RWPE1 (cell line): ENCODE measurements at regions not wholly inside any gene's neighbourhood (a gene's known extent, or its start where the extent isn't known, plus 50 kb on each side); places are given as distances from the start of the nearest gene placed in this dataset.

ENCODE experiments used
- CTCF ChIA-PET: fragments of 350-600 bp; sonication (Branson Sonifier 250); formaldehyde crosslinking; extraction: SDS; loops from one replicate; lab custom pipeline; 2021; lab: Yijun Ruan, JAX
- POLR2A ChIA-PET: fragments of 400-600 bp; formaldehyde crosslinking; extraction: SDS; loops from one replicate; lab custom pipeline; 2020; ENCODE audit warnings: antibody characterized with exemption; ENCODE audit not compliant: low non-redundant PET; lab: Yijun Ruan, JAX
- DNase-seq: peaks from one replicate; pipeline ENCODE4 v3.0.0; 2012; ENCODE audit warnings: low spot score
- H3K27ac ChIP-seq: fragments of 450-650 bp; 2 replicates; pipeline ENCODE4 v1.5.1; 2017
- TF ChIP-seq, protein P1 (sequence below): fragments of 450-650 bp; conservative IDR thresholded peaks from 2 replicates; pipeline ENCODE4 v1.5.1; 2017; ENCODE audit warnings: low read depth, mild to moderate bottlenecking

DNA sequence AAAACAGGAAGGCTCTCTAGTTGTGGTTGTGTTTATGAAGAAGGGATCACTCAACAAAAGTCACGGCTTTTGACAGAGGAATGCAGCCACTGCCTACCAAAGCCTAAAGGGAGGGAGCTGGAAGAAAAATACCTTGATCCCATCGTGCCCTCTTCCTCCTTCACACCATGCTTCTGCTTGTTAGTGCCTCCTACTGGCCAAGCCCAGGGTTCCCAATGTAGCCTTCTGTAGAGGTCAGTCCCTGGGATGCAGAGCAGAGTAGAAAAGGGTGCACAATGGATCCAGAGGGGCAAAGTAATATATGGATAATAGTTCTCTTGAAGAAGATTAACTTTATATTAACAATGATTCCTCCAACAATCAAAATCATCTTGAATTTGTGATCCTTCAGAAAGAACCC lies 293.5 kb upstream of the FERMT1 start:
- POLR2A ChIA-PET: no interaction called here
- no peak overlapping the region for H3K27ac ChIP-seq
- TF ChIP-seq, protein P1, sequence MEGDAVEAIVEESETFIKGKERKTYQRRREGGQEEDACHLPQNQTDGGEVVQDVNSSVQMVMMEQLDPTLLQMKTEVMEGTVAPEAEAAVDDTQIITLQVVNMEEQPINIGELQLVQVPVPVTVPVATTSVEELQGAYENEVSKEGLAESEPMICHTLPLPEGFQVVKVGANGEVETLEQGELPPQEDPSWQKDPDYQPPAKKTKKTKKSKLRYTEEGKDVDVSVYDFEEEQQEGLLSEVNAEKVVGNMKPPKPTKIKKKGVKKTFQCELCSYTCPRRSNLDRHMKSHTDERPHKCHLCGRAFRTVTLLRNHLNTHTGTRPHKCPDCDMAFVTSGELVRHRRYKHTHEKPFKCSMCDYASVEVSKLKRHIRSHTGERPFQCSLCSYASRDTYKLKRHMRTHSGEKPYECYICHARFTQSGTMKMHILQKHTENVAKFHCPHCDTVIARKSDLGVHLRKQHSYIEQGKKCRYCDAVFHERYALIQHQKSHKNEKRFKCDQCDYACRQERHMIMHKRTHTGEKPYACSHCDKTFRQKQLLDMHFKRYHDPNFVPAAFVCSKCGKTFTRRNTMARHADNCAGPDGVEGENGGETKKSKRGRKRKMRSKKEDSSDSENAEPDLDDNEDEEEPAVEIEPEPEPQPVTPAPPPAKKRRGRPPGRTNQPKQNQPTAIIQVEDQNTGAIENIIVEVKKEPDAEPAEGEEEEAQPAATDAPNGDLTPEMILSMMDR: no peak
- no peak for DNase-seq
- CTCF ChIA-PET: no interaction called here

DNA sequence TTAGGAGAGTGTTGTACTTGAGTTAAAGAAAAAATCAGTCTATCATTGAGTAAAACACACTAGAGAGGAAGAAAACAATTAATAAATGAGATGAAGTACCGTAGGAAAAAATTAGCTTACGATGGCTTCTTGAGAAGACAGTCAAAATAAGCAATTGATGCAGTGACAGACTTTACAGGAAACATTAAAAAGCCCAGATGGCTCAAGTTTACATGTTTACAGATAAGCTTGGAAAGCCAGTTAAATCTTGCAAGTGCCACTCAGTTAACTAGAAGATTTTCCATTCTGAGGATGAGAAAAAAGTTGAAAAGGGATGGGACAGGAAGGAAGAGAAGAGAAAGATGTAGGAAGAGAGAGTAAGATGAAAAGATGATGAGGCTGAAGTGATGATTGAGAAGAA lies 288.8 kb upstream of the FERMT1 start:
- TF ChIP-seq, protein P1: no peak
- DNase-seq: no peak
- no peak overlapping the region for H3K27ac ChIP-seq
- ChIA-PET POLR2A (no interaction called here), CTCF (no interaction called here)

DNA sequence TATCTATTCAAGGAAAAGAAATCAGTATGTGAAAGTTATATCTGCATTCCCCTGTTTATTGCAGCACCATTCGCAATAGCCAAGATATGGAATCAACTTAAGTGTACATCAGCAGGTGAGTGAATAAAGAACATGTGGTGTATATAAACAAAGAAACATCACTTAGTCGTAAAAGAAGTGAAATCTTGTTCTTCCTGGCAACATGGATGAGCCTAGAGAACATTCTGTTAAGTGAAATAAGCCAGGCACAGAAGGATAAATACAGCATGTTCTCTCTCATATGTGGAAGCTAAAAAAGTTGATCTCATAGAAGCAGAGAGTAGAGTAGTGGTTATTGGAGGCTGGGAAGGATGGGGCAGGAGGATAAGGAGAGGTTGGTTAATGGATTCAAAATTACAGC lies 287.9 kb upstream of the FERMT1 start:
- DNase-seq: no peak
- ChIA-PET POLR2A (no interaction called here), CTCF (no interaction called here)
- H3K27ac ChIP-seq: no peak overlapping the region
- TF ChIP-seq, protein P1: no peak

DNA sequence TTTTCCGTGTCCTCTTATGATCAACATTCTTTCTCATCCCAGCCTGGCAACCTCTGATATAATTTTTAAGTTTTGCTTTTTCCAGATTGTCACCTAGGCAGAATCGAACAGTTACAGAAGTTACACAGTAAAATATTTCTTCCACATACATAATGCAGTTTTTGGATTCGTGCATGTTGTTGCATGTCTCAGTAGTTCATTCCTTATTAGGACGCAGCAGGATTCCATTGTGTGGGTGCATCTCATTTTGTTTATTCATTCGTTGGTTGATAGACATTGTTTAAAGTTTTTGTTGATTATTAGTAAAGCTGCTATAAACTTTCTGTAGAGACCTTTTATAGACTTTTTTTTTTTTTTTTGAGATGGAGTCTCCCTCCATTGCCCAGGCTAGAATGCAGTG lies 284.3 kb upstream of the FERMT1 start:
- POLR2A ChIA-PET: no interaction called here

DNA sequence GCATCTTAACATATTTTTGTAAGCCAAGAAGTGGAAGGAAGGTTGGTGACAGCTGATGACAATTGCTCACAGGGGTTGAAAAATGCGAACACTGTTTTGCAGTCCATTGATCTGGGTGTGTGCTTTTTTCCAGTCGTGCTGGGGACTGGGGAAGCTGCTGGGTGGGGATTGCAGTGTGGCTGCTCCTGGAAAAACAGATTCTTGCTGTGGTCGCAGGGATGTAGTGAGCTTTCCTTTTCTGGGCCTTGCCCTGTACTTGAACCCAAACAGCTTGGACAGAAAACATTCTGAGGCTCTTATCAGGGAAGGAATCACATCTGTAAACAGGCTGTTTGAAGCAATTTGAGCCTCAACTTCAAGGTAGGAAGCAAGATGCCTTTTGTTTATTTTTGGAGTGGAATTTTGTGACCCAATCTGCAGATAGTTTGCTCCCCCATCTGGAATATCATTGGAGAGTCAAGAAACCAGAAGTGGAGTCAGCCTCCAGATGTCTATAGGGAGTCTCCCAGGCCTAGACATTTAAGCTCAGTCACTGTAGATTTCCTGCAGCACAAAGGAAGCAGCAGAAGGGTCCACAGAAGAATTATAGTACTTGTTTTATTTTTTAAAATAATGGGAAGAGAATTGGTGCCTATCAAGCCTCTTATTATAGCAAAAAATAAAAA lies 279.2 kb upstream of the FERMT1 start:
- TF ChIP-seq, protein P1: no peak
- ChIA-PET CTCF (interaction anchor here (1.1 kb wide), 1 partner anchor 20 kb away, joined by 4 read pairs; no protein-coding TSS in a partner anchor), POLR2A (no interaction called here)
- H3K27ac ChIP-seq: no peak overlapping the region
- no peak for DNase-seq

More for the DNA sequence above, 284.3 kb upstream of the FERMT1 start:
- H3K27ac ChIP-seq: no peak overlapping the region
- no peak for DNase-seq
- CTCF ChIA-PET: interaction anchor here (0.6 kb wide), 1 partner anchor 106 kb away, joined by 4 read pairs; no protein-coding TSS in a partner anchor
- TF ChIP-seq, protein P1: no peak

DNA sequence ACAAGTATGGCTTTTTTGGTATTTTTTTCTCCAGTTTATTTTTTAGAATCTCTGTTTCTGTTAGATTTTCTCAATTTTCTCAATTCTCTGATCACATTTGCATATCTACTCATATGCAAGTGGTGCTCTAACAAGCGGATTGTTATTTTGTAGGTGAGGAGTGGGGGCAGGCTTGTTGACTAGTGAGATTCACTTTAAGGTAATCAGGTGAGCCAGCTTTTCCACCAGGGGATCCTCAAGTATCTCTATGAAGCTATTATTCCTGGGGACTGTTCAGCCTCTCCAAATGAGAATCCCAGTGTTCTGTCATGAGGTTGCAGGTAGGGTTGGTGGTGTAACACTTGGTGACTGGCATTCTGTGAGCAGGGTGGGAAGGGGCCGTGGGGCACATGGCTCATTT lies 274.3 kb upstream of the FERMT1 start:
- H3K27ac ChIP-seq: no peak overlapping the region
- no peak for DNase-seq
- CTCF ChIA-PET: no interaction called here
- POLR2A ChIA-PET: no interaction called here
- TF ChIP-seq, protein P1: no peak
